Renal cortical epithelial cell (primary cell): ENCODE measurements at regions not wholly inside any gene's neighbourhood (a gene's known extent, or its start where the extent isn't known, plus 50 kb on each side); places are given as distances from the start of the nearest gene placed in this dataset.

Experiments used
- DNase-seq: peaks from one replicate; pipeline ENCODE4 v3.0.0-alpha.2; 2011; ENCODE audit warnings: low read depth

DNA sequence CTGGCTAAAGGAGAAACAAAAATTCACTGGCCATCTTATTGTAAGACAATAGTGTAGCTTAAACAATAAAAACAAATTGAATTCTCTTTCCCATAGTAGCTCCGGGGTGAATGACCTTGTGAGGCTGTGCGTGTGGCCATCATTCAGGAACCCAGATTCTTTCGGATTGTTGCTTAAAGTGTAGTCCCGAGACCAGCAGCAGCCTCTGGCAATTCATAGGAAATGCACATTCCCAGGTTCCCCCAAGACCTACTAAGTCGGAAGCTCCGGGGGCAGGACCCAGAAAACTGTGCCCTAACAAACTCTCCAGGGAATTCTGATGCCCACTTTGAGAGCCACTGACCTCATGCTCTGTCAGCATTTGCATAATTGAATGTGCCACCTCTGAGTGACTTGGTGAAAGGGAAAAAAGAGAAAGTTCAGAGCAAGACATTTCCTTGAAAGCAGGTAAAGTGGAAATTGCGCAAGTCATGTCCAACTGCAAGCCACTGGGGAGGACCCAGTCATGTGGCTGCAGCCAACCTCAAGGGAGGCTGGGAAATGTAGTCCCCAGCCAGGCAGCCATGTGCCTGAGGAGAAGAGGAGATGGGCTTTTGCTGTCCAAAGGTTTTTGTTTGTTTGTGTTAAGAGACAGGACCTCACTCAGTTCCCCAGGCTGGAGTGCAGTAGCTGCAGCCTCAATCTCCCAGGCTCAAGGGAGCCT, 50.7 kb upstream of the PNMA8B start:
- peak; percentile 81 for DNase-seq

- no peak for DNase-seq
Measured at GRCh38 chr19:46550684-46551083, 50.4 kb upstream of the CALM3 start.

DNA sequence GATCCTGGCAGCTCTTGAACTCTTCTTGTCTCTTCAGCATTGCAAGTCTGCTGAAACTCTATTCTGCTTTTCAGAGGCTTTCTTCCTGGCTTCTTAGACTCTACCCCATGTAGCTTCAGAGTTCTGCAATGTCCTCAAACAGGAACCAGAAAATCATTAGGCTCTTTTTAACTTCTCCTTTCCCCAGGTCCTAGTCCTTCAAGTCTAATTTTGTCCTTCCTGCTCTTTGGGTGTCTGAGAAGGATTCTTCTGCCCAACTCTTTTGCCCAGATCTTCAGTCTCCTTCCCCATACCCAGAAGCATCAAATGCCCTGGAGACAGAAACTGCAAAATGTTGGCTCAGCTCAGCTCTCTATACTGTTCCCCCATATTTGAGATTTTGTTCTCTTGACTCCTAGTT, 50.0 kb upstream of the CALM3 start:
- no peak for DNase-seq
